GM20000 (cell line): ENCODE measurements at regions not wholly inside any gene's neighbourhood (a gene's known extent, or its start where the extent isn't known, plus 50 kb on each side); places are given as distances from the start of the nearest gene placed in this dataset.

Experiments
- DNase-seq: peaks from one replicate; pipeline ENCODE4 v3.0.0; 2012; ENCODE audit warnings: low spot score
- TF ChIP-seq, protein P1 (sequence below): IDR thresholded peaks from 2 replicates; pipeline ENCODE4 v1.5.1; 2012; ENCODE audit warnings: mild to moderate bottlenecking, control low read depth; ENCODE audit errors: extremely low read depth, missing control alignments

DNA sequence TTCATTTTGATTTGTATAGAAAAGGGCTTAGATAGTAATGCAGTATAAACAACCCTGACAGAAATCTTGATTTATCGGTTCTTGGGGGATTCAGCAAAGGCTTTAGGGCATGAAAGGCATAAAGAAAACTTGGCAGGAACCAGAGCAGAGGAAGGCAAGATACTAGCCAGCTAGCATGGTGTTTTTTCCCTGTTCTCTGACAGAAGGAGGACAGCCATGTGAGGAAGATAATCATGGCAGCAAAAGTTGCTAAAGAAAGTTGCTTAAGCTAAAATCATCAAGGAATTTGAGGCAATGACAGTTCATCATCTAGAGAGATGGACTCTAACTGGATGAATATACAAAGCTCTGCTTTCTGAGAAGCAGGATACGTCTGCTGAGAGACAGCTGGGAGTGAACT is 294.1 kb downstream of the KCNRG start:
- DNase-seq, result no peak
- TF ChIP-seq, protein P1, sequence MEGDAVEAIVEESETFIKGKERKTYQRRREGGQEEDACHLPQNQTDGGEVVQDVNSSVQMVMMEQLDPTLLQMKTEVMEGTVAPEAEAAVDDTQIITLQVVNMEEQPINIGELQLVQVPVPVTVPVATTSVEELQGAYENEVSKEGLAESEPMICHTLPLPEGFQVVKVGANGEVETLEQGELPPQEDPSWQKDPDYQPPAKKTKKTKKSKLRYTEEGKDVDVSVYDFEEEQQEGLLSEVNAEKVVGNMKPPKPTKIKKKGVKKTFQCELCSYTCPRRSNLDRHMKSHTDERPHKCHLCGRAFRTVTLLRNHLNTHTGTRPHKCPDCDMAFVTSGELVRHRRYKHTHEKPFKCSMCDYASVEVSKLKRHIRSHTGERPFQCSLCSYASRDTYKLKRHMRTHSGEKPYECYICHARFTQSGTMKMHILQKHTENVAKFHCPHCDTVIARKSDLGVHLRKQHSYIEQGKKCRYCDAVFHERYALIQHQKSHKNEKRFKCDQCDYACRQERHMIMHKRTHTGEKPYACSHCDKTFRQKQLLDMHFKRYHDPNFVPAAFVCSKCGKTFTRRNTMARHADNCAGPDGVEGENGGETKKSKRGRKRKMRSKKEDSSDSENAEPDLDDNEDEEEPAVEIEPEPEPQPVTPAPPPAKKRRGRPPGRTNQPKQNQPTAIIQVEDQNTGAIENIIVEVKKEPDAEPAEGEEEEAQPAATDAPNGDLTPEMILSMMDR, result no peak

DNA sequence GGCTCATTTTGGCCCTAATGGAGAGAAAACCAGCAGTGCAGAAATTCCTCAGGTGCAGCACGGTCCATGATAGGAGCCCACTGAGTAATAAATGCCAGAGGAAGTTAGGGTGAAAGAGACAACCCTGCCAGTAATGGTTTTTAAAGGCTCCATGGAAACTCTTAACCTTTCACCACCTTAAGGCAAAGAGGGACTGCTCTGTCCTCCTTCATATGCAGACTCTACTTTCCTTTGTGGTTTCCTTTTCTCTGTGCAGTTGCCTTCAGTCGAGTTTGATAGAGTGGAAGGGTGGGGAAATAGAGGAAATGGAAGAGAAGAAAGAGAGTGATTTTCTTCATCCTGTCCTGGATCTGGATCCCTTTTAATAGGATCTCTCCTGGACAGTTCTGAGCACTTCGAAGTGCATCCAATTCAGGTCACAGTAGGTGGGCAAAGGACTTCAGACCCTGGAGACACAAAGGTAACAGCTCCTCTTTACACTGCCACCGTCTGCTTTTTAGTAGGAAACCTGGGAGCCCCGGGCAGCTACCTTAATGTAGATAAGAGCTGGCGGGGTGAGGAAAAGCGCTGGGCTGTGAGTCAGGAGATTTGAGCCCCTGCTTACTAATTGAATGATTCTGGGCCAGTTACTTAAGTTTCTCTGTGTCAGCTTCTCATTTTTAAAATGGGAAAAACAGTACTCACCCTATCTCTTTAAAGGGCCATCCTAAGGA is 294.8 kb downstream of the KCNRG start:
- no peak for DNase-seq
- TF ChIP-seq, protein P1, result no peak

DNA sequence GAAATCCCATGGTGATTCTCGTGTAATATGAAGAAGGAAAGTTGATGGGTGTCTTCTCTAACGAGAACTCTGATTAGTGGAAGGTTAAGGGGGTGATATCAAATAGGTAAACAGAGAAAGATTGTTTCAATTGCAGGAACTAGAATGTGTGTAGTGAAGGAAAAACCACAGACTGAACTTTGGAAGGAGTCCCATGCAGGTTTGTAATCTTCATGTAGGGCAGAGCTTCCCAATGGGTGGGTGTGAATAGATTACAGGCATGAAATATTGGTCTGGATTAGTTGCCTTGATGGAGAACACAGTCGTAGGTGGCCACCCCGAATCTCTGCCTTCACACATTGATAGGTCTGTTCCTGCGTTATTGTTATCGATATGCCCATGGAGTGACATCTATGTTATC is 295.5 kb downstream of the KCNRG start:
- TF ChIP-seq, protein P1, result no peak
- DNase-seq, result no peak

DNA sequence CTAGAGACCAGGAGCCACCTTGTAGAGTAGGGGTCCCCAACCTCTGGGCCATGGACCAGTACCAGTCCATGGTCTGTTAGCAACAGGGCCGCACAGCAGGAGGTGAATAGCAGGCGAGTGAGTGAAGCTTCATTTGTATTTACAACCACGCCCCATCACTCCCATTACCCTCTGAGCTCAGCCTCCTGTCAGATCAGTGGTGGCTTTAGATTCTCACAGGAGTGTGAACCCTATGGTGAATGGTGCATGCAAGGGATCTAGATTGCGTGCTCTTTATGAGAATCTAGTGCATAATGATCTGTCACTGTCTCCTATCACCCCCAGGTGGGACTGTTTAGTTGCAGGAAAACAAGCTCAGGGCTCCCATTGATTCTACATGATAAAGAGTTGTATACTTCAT is 303.6 kb downstream of the KCNRG start:
- TF ChIP-seq, protein P1, result no peak
- no peak for DNase-seq

DNA sequence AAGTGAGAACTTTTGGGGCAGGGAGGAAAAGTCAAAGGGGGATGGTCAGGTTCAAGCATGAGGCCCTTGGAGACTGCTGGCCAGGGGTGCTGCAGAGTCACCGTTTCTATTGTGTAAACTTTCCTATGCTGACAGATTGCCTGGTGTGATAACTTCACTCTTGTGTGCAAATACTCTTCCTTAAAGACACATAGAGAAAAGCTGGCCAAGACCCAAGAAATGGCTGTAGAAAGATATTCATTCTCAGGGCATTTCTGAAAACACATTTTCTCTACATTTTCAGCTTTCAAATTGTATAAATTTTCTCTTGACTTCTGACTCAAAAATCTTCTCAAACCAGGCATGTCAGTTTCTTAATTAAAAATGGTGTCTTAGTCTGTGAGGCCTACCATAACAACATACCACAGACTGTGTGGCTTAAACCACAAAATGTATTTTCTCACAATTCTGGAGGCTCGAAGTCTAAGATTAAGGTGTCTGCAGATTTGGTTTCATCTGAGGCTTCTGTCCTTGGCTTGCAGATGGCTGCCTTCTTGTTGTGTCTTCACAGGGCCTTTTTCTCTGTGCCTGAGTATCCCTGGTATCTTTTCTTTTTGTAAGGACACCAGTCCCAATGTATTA is 304.5 kb downstream of the KCNRG start:
- DNase-seq, result no peak

DNA sequence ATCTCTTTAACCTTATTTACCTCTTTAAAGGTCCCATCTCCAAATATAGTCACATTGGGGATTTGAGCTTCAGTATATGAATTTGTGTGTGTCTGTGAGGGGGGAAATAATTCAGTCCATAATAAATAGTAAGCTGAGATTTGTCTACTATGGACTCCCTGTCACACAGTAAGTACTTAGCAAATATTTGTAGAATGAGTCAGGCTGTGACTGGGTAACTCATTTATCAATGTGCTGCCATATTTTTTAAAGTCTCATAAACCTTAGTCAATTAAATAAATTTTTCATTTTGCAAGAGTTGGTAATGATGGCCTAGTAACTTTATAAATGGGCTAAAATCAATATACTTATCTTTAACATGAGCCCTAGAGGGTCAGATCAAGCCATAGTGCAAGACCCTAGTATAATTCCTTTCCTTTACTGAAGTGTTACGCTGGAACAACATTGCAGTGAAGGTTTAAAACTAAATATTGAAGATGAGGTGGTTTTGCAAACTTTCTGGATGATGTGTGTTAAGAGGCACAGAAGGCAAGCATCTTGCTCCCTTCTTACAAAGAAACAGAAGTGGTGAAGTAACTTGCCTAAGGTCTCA is 305.1 kb downstream of the KCNRG start:
- TF ChIP-seq, protein P1, result no peak
- no peak for DNase-seq

More for the DNA sequence above, 304.5 kb downstream of the KCNRG start:
- TF ChIP-seq, protein P1, result no peak

DNA sequence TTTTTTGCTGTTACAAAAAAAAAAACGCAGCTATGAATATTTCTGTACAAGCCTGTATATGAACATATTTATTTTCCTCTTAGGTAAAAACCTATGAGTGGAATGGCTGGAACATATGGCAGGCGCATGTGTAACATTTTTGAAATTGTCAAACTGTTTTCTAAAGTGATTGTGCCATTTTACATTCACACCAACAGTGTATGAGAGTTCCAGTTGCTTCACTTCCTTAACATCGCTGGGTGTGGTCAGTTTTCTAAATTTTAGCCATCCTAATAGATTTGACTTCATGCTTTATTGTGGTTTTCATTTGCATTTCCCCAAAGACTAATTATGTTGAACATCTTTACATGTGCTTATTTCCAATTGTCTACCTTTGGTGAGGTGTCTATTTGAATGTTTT is 306.8 kb downstream of the KCNRG start:
- DNase-seq, result no peak
- TF ChIP-seq, protein P1, result no peak
